HepG2 (cell line): ENCODE measurements at regions not wholly inside any gene's neighbourhood (a gene's known extent, or its start where the extent isn't known, plus 50 kb on each side); places are given as distances from the start of the nearest gene placed in this dataset.

Experiments
- EED ChIP-seq: sonication (generic); formaldehyde crosslinking; IDR thresholded peaks from 2 replicates; pipeline ENCODE4 v1.5.0; 2020; ENCODE audit warnings: mild to moderate bottlenecking, missing genetic modification reagents
- NR2F6 ChIP-seq, 2 experiments: IDR thresholded peaks; 2 replicates each; pipeline ENCODE4 v1.6.1; 2016; ENCODE audit warnings: antibody characterized with exemption in 1 of 2, mild to moderate bottlenecking in 1 of 2
- PAWR ChIP-seq: sonication (generic); formaldehyde crosslinking; IDR thresholded peaks from 2 replicates; pipeline ENCODE4 v1.4.0; 2020; ENCODE audit warnings: missing genetic modification reagents, mild to moderate bottlenecking, borderline replicate concordance
- PLRG1 ChIP-seq: fragments of 450-650 bp; conservative IDR thresholded peaks from 2 replicates; pipeline ENCODE4 v1.6.1; 2016
- RBFOX2 ChIP-seq: fragments of 200-400 bp; formaldehyde crosslinking; IDR thresholded peaks from 2 replicates; pipeline ENCODE4 v1.6.1; 2017; ENCODE audit warnings: low read depth, mild to moderate bottlenecking, low read length
- RBM22 ChIP-seq: fragments of 200-400 bp; formaldehyde crosslinking; optimal IDR thresholded peaks from 2 replicates; pipeline ENCODE3; 2017; ENCODE audit warnings: mild to moderate bottlenecking, low read length, moderate library complexity
- RFXANK ChIP-seq: IDR thresholded peaks from 2 replicates; pipeline ENCODE4 v1.6.1; 2016
- TSC22D2 ChIP-seq: sonication (generic); formaldehyde crosslinking; IDR thresholded peaks from 2 replicates; pipeline ENCODE4 v1.5.1; 2020; ENCODE audit warnings: missing genetic modification reagents, mild to moderate bottlenecking, borderline replicate concordance
- ZNF446 ChIP-seq: sonication (generic); formaldehyde crosslinking; IDR thresholded peaks from 2 replicates; pipeline ENCODE4 v1.5.0; 2020; ENCODE audit warnings: mild to moderate bottlenecking, missing genetic modification reagents
- ZNF530 ChIP-seq: sonication (generic); formaldehyde crosslinking; IDR thresholded peaks from 2 replicates; pipeline ENCODE4 v1.5.0; 2020; ENCODE audit warnings: low read depth, mild to moderate bottlenecking, missing genetic modification reagents
- ZNF724P ChIP-seq: sonication (generic); formaldehyde crosslinking; IDR thresholded peaks from 2 replicates; pipeline ENCODE4 v1.8.0; 2022; ENCODE audit warnings: missing genetic modification reagents, borderline replicate concordance
- TF ChIP-seq, protein P1 (sequence below): sonication (generic); formaldehyde crosslinking; IDR thresholded peaks from 2 replicates; pipeline ENCODE4 v1.5.1; 2020; ENCODE audit warnings: mild to moderate bottlenecking, missing genetic modification reagents, moderate library complexity
- TF ChIP-seq, protein P2 (sequence below): sonication (generic); formaldehyde crosslinking; IDR thresholded peaks from 2 replicates; pipeline ENCODE4 v1.4.0; 2020; ENCODE audit warnings: missing genetic modification reagents, mild to moderate bottlenecking, borderline replicate concordance
- TF ChIP-seq, protein P3 (sequence below): sonication (generic); formaldehyde crosslinking; IDR thresholded peaks from 2 replicates; pipeline ENCODE4 v1.4.0; 2020; ENCODE audit warnings: missing genetic modification reagents
- TF ChIP-seq, protein P4 (sequence below): sonication (generic); formaldehyde crosslinking; IDR thresholded peaks from 2 replicates; pipeline ENCODE4 v1.4.0; 2020; ENCODE audit warnings: mild to moderate bottlenecking, missing genetic modification reagents

DNA sequence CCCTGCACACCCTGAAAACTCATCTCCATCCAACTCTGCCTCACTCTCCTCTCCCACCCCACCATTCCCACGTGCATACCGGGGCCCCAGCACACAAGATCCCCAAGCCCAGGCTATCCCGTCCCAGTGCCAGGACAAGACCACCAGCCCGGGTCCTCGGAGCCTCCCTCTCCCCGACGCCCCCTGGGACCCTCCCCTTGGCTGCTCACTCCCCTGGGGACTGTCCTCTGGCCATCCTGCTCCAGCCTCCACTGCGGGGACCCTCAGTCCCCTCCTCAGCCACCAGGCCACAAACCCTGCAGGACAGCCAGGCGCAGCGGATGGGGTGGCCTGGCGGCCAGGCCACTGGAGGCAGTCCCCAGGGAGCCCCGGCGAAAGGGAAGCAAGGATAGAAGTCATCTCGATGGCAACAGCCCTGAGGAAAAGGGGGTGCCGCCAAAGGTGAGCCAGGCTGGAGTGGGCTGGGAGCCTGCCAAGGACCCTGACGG is 62.8 kb downstream of the C9orf50 start (continued):
- TF ChIP-seq, protein P1, sequence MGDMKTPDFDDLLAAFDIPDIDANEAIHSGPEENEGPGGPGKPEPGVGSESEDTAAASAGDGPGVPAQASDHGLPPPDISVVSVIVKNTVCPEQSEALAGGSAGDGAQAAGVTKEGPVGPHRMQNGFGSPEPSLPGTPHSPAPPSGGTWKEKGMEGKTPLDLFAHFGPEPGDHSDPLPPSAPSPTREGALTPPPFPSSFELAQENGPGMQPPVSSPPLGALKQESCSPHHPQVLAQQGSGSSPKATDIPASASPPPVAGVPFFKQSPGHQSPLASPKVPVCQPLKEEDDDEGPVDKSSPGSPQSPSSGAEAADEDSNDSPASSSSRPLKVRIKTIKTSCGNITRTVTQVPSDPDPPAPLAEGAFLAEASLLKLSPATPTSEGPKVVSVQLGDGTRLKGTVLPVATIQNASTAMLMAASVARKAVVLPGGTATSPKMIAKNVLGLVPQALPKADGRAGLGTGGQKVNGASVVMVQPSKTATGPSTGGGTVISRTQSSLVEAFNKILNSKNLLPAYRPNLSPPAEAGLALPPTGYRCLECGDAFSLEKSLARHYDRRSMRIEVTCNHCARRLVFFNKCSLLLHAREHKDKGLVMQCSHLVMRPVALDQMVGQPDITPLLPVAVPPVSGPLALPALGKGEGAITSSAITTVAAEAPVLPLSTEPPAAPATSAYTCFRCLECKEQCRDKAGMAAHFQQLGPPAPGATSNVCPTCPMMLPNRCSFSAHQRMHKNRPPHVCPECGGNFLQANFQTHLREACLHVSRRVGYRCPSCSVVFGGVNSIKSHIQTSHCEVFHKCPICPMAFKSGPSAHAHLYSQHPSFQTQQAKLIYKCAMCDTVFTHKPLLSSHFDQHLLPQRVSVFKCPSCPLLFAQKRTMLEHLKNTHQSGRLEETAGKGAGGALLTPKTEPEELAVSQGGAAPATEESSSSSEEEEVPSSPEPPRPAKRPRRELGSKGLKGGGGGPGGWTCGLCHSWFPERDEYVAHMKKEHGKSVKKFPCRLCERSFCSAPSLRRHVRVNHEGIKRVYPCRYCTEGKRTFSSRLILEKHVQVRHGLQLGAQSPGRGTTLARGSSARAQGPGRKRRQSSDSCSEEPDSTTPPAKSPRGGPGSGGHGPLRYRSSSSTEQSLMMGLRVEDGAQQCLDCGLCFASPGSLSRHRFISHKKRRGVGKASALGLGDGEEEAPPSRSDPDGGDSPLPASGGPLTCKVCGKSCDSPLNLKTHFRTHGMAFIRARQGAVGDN: peak; percentile 1; the same call in 1 of the 2 replicates
- TF ChIP-seq RBM22 (no peak), ZNF724P (CRISPR knock-in tag) (no peak), ZNF446 (CRISPR knock-in tag) (no peak), RBFOX2 (peak; percentile 90), ZNF530 (CRISPR knock-in tag) (no peak), TSC22D2 (CRISPR knock-in tag) (no peak), NR2F6 (IDR thresholded peaks at IDR 0.05) (no peak), NR2F6 (CRISPR knock-in tag; IDR thresholded peaks at IDR 0.05) (no peak), PLRG1 (no peak), RFXANK (no peak), PAWR (CRISPR knock-in tag) (0 out of 2 replicates have a peak, but pooled peaks have one; percentile 29), EED (CRISPR knock-in tag) (no peak)
- TF ChIP-seq, protein P2, sequence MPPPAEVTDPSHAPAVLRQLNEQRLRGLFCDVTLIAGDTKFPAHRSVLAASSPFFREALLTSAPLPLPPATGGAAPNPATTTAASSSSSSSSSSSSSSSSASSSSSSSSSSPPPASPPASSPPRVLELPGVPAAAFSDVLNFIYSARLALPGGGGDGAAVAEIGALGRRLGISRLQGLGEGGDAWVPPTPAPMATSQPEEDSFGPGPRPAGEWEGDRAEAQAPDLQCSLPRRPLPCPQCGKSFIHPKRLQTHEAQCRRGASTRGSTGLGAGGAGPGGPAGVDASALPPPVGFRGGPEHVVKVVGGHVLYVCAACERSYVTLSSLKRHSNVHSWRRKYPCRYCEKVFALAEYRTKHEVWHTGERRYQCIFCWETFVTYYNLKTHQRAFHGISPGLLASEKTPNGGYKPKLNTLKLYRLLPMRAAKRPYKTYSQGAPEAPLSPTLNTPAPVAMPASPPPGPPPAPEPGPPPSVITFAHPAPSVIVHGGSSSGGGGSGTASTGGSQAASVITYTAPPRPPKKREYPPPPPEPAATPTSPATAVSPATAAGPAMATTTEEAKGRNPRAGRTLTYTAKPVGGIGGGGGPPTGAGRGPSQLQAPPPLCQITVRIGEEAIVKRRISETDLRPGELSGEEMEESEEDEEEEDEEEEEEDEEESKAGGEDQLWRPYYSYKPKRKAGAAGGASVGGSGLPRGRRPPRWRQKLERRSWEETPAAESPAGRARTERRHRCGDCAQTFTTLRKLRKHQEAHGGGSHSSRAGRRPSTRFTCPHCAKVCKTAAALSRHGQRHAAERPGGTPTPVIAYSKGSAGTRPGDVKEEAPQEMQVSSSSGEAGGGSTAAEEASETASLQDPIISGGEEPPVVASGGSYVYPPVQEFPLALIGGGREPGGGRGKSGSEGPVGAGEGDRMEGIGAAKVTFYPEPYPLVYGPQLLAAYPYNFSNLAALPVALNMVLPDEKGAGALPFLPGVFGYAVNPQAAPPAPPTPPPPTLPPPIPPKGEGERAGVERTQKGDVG: 0 out of 2 replicates have a peak, but pooled peaks have one; percentile 5
- TF ChIP-seq, protein P3, sequence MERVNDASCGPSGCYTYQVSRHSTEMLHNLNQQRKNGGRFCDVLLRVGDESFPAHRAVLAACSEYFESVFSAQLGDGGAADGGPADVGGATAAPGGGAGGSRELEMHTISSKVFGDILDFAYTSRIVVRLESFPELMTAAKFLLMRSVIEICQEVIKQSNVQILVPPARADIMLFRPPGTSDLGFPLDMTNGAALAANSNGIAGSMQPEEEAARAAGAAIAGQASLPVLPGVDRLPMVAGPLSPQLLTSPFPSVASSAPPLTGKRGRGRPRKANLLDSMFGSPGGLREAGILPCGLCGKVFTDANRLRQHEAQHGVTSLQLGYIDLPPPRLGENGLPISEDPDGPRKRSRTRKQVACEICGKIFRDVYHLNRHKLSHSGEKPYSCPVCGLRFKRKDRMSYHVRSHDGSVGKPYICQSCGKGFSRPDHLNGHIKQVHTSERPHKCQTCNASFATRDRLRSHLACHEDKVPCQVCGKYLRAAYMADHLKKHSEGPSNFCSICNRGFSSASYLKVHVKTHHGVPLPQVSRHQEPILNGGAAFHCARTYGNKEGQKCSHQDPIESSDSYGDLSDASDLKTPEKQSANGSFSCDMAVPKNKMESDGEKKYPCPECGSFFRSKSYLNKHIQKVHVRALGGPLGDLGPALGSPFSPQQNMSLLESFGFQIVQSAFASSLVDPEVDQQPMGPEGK (CRISPR knock-in tag): no peak
- TF ChIP-seq, protein P4, sequence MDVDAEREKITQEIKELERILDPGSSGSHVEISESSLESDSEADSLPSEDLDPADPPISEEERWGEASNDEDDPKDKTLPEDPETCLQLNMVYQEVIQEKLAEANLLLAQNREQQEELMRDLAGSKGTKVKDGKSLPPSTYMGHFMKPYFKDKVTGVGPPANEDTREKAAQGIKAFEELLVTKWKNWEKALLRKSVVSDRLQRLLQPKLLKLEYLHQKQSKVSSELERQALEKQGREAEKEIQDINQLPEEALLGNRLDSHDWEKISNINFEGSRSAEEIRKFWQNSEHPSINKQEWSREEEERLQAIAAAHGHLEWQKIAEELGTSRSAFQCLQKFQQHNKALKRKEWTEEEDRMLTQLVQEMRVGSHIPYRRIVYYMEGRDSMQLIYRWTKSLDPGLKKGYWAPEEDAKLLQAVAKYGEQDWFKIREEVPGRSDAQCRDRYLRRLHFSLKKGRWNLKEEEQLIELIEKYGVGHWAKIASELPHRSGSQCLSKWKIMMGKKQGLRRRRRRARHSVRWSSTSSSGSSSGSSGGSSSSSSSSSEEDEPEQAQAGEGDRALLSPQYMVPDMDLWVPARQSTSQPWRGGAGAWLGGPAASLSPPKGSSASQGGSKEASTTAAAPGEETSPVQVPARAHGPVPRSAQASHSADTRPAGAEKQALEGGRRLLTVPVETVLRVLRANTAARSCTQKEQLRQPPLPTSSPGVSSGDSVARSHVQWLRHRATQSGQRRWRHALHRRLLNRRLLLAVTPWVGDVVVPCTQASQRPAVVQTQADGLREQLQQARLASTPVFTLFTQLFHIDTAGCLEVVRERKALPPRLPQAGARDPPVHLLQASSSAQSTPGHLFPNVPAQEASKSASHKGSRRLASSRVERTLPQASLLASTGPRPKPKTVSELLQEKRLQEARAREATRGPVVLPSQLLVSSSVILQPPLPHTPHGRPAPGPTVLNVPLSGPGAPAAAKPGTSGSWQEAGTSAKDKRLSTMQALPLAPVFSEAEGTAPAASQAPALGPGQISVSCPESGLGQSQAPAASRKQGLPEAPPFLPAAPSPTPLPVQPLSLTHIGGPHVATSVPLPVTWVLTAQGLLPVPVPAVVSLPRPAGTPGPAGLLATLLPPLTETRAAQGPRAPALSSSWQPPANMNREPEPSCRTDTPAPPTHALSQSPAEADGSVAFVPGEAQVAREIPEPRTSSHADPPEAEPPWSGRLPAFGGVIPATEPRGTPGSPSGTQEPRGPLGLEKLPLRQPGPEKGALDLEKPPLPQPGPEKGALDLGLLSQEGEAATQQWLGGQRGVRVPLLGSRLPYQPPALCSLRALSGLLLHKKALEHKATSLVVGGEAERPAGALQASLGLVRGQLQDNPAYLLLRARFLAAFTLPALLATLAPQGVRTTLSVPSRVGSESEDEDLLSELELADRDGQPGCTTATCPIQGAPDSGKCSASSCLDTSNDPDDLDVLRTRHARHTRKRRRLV (CRISPR knock-in tag): no peak
